VCaP (cell line): ENCODE measurements at regions not wholly inside any gene's neighbourhood (a gene's known extent, or its start where the extent isn't known, plus 50 kb on each side); places are given as distances from the start of the nearest gene placed in this dataset.

ENCODE experiments used
- H3K27ac ChIP-seq: fragments of 450-650 bp; 2 replicates; pipeline ENCODE4 v1.5.1; 2017
- TF ChIP-seq, protein P1 (sequence below): fragments of 450-650 bp; conservative IDR thresholded peaks from 2 replicates; pipeline ENCODE4 v1.5.1; 2017; ENCODE audit warnings: mild to moderate bottlenecking, moderate library complexity

DNA sequence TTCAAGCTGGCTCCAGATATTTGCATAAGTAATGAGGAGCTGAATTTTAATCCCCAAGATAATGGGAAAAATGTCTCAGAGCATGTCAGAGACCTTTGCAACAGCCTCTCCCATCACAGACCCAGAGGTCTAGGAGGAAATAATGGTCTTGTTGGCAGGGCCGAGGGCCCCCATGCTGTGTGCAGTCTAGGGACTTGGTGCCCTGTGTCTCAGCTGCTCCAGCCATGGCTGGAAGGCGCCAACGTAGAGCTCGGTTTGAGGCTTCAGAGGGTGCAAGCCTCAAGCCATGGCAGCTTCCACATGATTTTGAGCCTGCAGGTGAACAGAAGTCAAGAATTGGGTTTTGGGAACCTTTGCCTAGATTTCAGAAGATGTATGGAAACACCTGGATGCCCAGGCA, 134.7 kb downstream of the LYPLAL1 start:
- TF ChIP-seq, protein P1, sequence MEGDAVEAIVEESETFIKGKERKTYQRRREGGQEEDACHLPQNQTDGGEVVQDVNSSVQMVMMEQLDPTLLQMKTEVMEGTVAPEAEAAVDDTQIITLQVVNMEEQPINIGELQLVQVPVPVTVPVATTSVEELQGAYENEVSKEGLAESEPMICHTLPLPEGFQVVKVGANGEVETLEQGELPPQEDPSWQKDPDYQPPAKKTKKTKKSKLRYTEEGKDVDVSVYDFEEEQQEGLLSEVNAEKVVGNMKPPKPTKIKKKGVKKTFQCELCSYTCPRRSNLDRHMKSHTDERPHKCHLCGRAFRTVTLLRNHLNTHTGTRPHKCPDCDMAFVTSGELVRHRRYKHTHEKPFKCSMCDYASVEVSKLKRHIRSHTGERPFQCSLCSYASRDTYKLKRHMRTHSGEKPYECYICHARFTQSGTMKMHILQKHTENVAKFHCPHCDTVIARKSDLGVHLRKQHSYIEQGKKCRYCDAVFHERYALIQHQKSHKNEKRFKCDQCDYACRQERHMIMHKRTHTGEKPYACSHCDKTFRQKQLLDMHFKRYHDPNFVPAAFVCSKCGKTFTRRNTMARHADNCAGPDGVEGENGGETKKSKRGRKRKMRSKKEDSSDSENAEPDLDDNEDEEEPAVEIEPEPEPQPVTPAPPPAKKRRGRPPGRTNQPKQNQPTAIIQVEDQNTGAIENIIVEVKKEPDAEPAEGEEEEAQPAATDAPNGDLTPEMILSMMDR = no peak

DNA sequence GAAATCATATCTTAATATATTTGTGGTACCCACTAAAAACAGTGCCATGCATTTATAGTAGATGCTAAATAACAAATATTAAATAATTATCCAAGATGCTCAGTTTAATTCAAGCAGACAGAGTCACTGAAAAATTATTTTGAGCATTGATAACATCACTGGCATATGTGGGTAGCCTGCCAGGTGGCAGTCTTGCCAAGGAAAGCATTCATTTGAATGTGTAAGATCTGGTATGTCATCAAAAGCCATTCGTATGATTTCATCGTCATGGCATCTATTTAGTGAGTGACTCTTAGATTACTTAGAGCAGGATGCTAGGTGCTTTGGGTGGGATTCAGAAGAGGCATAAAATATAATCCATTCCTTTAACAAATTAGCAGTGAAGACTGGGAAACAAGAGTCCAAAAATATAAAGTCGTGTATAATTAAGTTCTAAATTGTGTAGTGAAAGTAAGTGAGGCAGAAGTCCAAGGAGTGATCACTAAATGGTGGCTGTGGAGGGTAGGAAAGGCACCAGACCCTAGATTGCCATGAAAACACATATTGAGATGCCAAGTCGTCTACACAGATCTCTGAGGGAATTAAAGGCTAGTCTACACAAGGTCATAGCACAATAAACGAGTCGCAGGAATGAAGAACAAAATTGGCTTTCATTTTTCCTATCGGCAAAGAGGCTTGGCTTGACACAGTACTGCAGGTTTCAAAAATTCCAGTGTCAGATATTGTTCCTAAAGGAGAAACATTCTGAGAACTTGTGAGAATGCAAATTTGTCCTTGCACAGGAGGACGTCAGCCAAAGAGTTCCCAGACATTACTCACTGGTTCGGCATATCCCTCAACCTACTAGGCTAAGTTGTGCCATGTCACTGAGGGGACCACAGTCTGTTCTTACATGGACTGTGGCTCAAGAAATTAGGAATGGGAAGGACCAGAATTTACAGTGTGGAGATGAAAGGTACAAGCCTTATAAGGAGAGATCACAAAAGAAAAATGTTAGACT, 130.8 kb downstream of the LYPLAL1 start:
- H3K27ac ChIP-seq = no peak overlapping the region
- TF ChIP-seq, protein P1 = no peak

More for the DNA sequence above, 134.7 kb downstream of the LYPLAL1 start:
- H3K27ac ChIP-seq = no peak overlapping the region; the same call in 1 of the 2 replicates

DNA sequence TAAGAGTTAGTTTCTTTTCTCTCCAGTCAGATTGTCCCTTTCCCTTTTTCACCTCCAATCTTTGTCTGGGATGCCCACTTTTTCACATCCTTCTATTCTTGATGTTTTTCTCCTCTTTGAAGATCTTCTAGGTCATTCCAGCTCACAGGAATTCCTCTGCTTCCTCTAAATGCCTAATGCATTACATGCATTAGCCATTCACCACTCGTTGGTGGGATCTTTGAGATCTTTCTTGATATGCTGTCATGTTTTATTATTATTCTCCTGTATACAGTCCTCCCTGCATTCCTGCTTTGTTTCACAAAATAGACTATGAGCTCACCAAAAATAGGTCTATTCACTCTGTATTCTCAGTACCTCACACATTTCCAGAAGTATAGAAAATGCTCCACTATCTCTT, 129.0 kb downstream of the LYPLAL1 start:
- TF ChIP-seq, protein P1 = no peak
- no peak overlapping the region for H3K27ac ChIP-seq

DNA sequence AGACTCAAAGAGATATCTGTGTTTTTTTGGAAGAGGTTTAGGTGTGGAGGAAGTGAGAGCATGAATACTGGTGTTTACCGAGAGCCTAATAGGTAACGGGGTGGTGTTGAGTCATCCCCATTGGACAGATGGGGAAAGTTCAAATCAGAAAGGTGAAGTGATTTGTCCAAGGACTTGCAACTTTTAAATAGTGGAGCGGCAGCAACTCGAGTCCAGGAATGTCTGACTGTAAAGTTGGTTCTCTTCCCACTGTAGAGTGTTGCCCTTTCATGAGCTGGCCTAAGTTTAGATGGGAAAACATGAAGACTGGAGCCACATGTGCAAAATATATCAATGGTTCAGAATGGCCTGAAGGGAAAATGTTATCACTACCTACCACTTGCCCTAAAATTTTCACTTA, 125.7 kb downstream of the LYPLAL1 start:
- TF ChIP-seq, protein P1 = no peak
- no peak overlapping the region for H3K27ac ChIP-seq

DNA sequence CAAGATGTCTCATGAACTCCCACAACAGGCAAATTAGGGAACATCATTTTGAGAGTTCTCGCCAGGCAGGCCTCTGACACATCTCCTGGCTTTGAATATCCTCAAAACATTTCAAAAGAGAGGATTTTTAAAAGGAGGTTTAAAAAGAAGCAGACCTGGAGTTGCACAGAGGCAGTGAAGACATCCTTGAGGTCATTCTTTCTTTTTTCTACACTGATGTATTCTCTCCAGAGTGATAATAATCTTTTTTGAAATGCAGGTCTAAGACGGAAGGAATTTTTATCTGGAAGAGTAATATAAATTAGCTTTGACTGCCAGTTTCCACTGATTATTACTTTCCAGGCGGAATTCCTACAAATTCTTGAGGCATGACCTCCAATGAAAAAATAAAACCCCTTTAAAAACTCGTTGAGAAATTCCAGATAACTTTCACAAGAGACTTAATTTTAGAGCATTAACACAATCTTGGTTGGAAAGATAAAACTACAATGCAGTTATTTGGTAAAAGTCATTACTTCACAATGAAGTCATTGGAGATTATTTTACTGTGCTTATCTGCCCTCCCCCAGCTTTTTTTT, 125.0 kb downstream of the LYPLAL1 start:
- H3K27ac ChIP-seq = 0 out of 2 replicates have a peak overlapping the region, but pooled peaks have one; percentile 50
- TF ChIP-seq, protein P1 = no peak

DNA sequence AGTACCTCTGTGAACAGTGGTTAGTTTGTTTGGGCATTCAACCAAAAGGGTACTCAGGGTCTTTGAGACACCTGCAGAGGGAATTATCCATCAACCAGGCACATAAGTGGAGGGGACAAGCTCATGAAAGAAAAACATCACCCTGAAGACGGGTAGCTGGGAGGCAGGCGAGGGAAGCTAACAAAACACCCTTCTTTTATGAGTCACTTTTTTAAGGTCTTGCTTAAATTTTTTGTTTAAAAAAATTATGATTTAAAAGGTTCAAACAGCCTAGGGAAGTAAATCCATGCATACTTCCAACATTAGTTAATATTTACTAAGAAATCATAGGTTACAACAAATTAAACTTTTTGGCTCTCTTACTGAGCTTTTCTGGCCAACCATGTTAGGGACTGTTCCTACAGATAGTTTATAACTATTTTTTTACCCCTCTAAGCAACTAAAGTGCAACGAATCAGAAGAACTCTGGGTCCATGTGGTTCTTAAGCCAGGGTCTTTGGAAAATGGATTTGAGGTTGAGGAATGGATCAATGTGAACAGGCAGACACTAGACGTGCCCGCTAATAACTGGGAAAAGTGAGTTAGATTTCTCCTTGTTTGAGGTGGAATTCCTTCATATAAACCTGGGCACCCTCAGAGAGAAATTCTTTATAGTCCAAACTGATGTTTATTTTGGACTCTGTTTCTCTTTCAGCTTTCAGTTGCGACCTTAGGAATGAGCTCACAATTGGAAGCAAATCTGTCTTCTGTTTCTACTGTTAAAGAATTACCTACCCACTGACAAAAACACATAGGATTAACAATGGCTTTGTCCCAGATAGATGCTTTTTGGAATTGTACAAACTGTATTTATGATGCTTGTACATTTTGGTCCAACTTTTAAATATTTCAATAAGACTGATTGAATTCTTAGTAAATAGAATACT, 123.0 kb downstream of the LYPLAL1 start:
- peak overlapping the region; percentile 50 for H3K27ac ChIP-seq

More for the DNA sequence above, 123.0 kb downstream of the LYPLAL1 start:
- TF ChIP-seq, protein P1 = no peak
